Progenitor cell of endocrine pancreas (in vitro differentiated cells): ENCODE measurements at regions not wholly inside any gene's neighbourhood (a gene's known extent, or its start where the extent isn't known, plus 50 kb on each side); places are given as distances from the start of the nearest gene placed in this dataset.

ENCODE experiments used
- DNase-seq: peaks from one replicate; pipeline ENCODE4 v3.0.0; 2021; ENCODE audit warnings: low spot score; ENCODE audit not compliant: unreplicated experiment
- H3K27ac Mint-ChIP-seq: 2 replicates; pipeline ENCODE4 v1.8.0; 2021; ENCODE audit warnings: mild to moderate bottlenecking, moderate library complexity, mixed read lengths
- H3K27me3 Mint-ChIP-seq: 2 replicates; pipeline ENCODE4 v1.8.0; 2021; ENCODE audit warnings: mixed read lengths
- H3K36me3 Mint-ChIP-seq: 2 replicates; pipeline ENCODE4 v1.8.0; 2022; ENCODE audit warnings: mixed read lengths; ENCODE audit not compliant: insufficient read depth
- H3K4me1 Mint-ChIP-seq: 2 replicates; pipeline ENCODE4 v1.8.0; 2021; ENCODE audit warnings: low read depth, mixed read lengths
- H3K4me3 Mint-ChIP-seq: 2 replicates; pipeline ENCODE4 v1.8.0; 2021; ENCODE audit warnings: low read depth, mild to moderate bottlenecking, moderate library complexity, mixed read lengths
- H3K9me3 Mint-ChIP-seq: 2 replicates; pipeline ENCODE4 v1.8.0; 2021; ENCODE audit warnings: low read depth, mixed read lengths
- TF ChIP-seq, protein P1 (sequence below): fragments of 200-600 bp; sonication (generic); IDR thresholded peaks from one replicate; pipeline ENCODE4 v1.5.0; 2021; ENCODE audit warnings: antibody characterized with exemption, mild to moderate bottlenecking; ENCODE audit not compliant: unreplicated experiment

DNA sequence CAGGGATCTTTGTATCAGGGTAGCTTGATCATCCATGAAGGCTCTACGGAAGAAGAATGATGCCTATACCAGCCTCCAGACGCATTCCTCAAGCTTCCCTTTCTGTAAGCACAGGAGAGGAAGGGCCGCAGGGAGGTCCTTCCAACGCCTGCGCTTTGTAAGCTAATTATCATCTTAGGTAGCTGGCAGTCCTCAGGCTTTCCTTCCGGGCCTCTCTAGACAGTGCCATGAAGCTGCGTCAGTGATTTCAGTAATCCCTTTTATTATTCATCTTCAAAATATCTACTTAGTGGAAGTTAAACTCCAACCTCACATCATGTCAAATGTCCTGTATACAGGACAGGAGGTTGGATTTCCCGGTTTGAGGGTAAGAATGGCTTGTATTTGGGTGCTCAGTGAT, 92.3 kb downstream of the ETAA1 start:
- no peaks in the 10 kb centered on the region for H3K27me3 Mint-ChIP-seq
- no peaks in the 10 kb centered on the region for H3K36me3 Mint-ChIP-seq
- H3K4me1 Mint-ChIP-seq: no peaks in the 10 kb centered on the region
- DNase-seq: no peak
- no peak overlapping the region for H3K27ac Mint-ChIP-seq
- H3K9me3 Mint-ChIP-seq: no peaks in the 10 kb centered on the region
- TF ChIP-seq, protein P1, sequence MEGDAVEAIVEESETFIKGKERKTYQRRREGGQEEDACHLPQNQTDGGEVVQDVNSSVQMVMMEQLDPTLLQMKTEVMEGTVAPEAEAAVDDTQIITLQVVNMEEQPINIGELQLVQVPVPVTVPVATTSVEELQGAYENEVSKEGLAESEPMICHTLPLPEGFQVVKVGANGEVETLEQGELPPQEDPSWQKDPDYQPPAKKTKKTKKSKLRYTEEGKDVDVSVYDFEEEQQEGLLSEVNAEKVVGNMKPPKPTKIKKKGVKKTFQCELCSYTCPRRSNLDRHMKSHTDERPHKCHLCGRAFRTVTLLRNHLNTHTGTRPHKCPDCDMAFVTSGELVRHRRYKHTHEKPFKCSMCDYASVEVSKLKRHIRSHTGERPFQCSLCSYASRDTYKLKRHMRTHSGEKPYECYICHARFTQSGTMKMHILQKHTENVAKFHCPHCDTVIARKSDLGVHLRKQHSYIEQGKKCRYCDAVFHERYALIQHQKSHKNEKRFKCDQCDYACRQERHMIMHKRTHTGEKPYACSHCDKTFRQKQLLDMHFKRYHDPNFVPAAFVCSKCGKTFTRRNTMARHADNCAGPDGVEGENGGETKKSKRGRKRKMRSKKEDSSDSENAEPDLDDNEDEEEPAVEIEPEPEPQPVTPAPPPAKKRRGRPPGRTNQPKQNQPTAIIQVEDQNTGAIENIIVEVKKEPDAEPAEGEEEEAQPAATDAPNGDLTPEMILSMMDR: no peak
- H3K4me3 Mint-ChIP-seq: no peak overlapping the region

GRCh38 chr2:67498931-67499330, 101.8 kb downstream of the ETAA1 start:
- no peaks in the 10 kb centered on the region for H3K36me3 Mint-ChIP-seq
- no peak for DNase-seq
- peak overlapping the region; percentile 63 for H3K27ac Mint-ChIP-seq
- H3K4me3 Mint-ChIP-seq: no peak overlapping the region
- TF ChIP-seq, protein P1: no peak
- H3K27me3 Mint-ChIP-seq: no peaks in the 10 kb centered on the region
- H3K4me1 Mint-ChIP-seq: peaks cover 14% of the 10 kb centered on the region
- no peaks in the 10 kb centered on the region for H3K9me3 Mint-ChIP-seq

DNA sequence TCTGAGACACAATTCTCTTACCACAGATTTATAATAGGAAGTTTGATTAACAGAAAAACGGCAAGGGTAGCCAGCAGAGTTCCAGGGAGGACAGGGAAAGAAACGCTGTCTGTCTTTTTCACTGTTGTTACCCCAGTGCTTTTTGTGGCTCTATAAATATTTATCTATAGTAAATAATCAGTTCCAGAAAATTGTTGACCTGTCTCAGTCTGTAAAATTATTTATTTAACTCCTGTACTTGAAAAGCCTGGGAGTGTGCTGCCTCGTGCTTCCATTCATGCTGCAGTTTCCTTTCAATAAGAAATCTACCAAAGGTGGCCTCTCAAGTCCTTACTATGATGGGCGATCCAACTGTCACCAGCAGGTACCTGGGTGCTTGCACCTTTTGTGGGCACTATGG, 102.9 kb downstream of the ETAA1 start:
- TF ChIP-seq, protein P1: no peak
- no peaks in the 10 kb centered on the region for H3K9me3 Mint-ChIP-seq
- H3K27me3 Mint-ChIP-seq: no peaks in the 10 kb centered on the region
- no peaks in the 10 kb centered on the region for H3K36me3 Mint-ChIP-seq
- no peak for DNase-seq
- H3K27ac Mint-ChIP-seq: no peak overlapping the region
- H3K4me1 Mint-ChIP-seq: peaks cover 14% of the 10 kb centered on the region
- H3K4me3 Mint-ChIP-seq: no peak overlapping the region

GRCh38 chr2:67500541-67500940, 103.4 kb downstream of the ETAA1 start:
- Mint-ChIP-seq H3K27me3 (no peaks in the 10 kb centered on the region), H3K9me3 (no peaks in the 10 kb centered on the region), H3K36me3 (no peaks in the 10 kb centered on the region), H3K27ac (no peak overlapping the region), H3K4me1 (peaks cover 14% of the 10 kb centered on the region), H3K4me3 (no peak overlapping the region)
- TF ChIP-seq, protein P1: no peak
- no peak for DNase-seq

DNA sequence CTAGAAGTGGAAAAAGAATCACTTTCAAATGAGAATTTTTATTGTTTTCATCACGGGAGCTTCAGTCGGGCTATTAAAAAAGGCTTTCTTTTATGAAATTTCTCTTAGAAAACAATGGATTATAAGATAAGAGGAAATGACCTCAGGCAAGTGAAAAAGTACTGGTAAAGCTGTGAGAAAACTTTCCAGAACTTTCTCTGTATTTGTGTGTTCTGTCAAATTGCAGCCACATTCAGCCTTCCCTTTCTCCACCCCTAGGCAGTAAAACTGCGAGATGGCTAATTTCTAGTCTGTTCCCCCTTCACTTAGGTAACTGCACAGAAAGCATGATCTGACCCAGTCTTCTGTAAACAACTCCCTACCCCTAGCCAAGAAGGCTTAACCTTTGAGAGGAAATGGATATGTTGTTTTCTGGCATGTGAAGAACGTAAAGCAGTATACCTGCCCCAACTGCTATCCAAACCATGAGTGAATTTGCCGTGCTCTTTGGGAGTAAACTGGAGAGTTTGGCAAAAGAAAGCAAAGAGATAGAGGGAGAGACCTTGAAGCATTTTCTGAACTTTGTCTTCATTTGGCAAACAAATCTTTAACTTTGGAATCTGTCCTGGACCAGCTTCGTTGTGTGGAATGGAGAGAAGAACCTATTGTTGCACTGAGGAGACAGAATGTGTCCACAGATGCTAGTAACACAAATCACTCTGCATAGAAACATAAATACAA, 105.4 kb downstream of the ETAA1 start:
- Mint-ChIP-seq H3K27ac (no peak overlapping the region), H3K9me3 (no peaks in the 10 kb centered on the region), H3K4me1 (peaks cover 12% of the 10 kb centered on the region), H3K36me3 (no peaks in the 10 kb centered on the region), H3K27me3 (no peaks in the 10 kb centered on the region), H3K4me3 (no peak overlapping the region)
- DNase-seq: no peak
- TF ChIP-seq, protein P1: no peak
